HAP-1 (cell line): ENCODE measurements at regions not wholly inside any gene's neighbourhood (a gene's known extent, or its start where the extent isn't known, plus 50 kb on each side); places are given as distances from the start of the nearest gene placed in this dataset.
"Not testable (repeated sequence)": the region's sequence is repeated elsewhere in the genome, so short reads cannot be mapped to it uniquely, and the experiment has no call there.

Experiments
- DNase-seq, 2 experiments: peaks; one replicate each; pipeline ENCODE4 v3.0.0-alpha.2; 2016 to 2020; ENCODE audit warnings: low spot score in 2 of 2
- H3K27me3 ChIP-seq: fragments of 250-450 bp; sonication (Bioruptor Pico); 2 replicates; pipeline ENCODE4 v1.5.1; 2020; ENCODE audit warnings: low read depth, mild to moderate bottlenecking, moderate library complexity
- H3K36me3 ChIP-seq: fragments of 250-450 bp; sonication (Bioruptor Pico); replicated peaks from 2 replicates; pipeline ENCODE4 v1.5.1; 2020; ENCODE audit warnings: mild to moderate bottlenecking
- H3K4me1 ChIP-seq: fragments of 250-450 bp; sonication (Bioruptor Pico); 2 replicates; pipeline ENCODE4 v1.5.1; 2020; ENCODE audit warnings: mild to moderate bottlenecking
- H3K4me3 ChIP-seq: fragments of 250-450 bp; sonication (Bioruptor Pico); 2 replicates; pipeline ENCODE4 v1.5.1; 2020; ENCODE audit warnings: mild to moderate bottlenecking, moderate library complexity
- H3K9me3 ChIP-seq: fragments of 250-450 bp; sonication (Bioruptor Pico); 2 replicates; pipeline ENCODE4 v1.5.1; 2020; ENCODE audit warnings: mild to moderate bottlenecking, moderate library complexity
- in situ Hi-C: fragments of 300-500 bp; cut with MboI; formaldehyde crosslinking; loops from 3 replicates; pipeline ENCODE4 v1.14.3; 2020; ENCODE audit warnings: low sequenced_read_pairs, inconsistent platforms, mixed read lengths

GRCh38 chr15:62420371-62420770 is 255.3 kb upstream of the C2CD4B start:
- H3K27me3 ChIP-seq, H3K9me3 ChIP-seq, DNase-seq, H3K4me1 ChIP-seq, in situ Hi-C loops, H3K4me3 ChIP-seq, H3K36me3 ChIP-seq: not testable (repeated sequence)

DNA sequence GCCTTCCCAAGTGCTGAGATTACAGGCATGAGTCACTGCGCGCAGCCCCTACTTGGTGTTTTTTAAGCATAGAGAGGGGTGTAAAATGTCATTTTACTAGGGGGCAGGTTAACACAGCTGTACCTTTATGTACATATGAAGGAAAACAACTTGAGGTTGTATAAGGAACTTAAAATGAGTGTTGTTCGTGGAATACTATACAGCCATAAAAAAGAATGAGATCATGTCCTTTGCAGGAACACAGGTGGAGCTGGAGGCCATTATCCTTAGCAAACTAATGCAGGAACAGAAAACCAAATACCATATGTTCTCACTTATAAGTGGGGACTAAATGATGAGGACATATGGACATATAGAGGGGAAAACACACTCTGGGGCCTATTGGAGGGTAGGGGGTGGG is 256.2 kb upstream of the C2CD4B start:
- in situ Hi-C loops, result no loop called here
- H3K4me1 ChIP-seq, result no peaks in the 10 kb centered on the region
- no peaks in the 10 kb centered on the region for H3K36me3 ChIP-seq
- DNase-seq, result no peak
- H3K9me3 ChIP-seq, result peaks cover 4% of the 10 kb centered on the region; the same call in 1 of the 2 replicates
- H3K4me3 ChIP-seq, result no peak overlapping the region
- no peaks in the 10 kb centered on the region for H3K27me3 ChIP-seq

DNA sequence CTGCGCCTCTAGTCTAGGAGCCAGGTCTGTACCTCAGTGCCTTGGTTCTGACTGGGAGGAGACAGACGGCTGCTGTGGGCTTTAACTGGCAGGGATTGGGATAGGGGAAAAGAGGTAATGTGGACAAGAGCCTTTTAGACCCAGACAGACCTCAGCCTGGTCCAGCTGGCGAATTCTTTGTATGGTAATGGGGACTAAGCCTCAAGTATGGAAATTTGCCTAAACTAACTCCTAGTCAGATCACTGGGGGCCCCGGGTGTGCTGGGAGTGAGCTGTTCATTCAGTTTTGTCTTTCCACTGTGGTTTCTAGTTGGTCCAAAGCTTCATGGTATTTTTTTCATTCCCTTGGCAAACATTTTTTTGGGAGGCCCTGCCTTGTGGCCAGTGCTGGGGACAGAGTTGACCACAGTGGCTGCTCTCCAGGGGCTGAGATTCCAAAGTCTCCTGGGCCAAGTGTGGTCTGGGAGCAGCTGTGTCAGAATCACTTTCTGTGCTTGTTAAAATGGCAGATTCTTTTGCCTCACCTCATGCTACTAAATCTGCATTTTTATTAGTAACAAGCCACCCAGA is 261.4 kb upstream of the C2CD4B start:
- no peak for DNase-seq
- no peaks in the 10 kb centered on the region; the same call in none of the 2 replicates for H3K4me1 ChIP-seq
- H3K4me3 ChIP-seq, result no peak overlapping the region
- in situ Hi-C loops, result no loop called here
- no peaks in the 10 kb centered on the region for H3K36me3 ChIP-seq
- peaks cover 1% of the 10 kb centered on the region; the same call in 1 of the 2 replicates for H3K9me3 ChIP-seq
- H3K27me3 ChIP-seq, result no peaks in the 10 kb centered on the region

DNA sequence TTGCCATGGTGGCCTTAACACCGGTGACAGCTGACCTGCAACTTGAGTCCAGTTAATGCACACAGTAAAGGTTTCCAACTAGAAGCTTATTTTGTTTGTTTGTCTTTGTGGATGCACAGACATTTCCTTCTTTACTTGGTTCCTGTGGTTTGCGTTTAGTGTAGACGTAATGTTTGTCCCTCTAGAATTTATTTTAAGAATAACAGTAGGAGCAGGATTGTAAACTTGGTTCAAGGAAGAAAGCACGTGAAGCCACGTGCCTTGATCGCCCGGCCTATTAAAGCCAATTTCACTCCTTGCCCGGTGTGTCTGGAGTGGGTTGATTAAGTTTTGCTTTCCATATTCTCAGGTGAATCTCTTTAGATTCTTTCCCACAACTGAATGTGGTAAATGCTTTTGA is 263.2 kb upstream of the C2CD4B start:
- no peak for DNase-seq
- Histone ChIP-seq H3K36me3 (no peaks in the 10 kb centered on the region), H3K4me1 (no peaks in the 10 kb centered on the region; the same call in none of the 2 replicates), H3K27me3 (no peaks in the 10 kb centered on the region), H3K9me3 (no peaks in the 10 kb centered on the region), H3K4me3 (no peak overlapping the region)
- in situ Hi-C loops, result no loop called here

DNA sequence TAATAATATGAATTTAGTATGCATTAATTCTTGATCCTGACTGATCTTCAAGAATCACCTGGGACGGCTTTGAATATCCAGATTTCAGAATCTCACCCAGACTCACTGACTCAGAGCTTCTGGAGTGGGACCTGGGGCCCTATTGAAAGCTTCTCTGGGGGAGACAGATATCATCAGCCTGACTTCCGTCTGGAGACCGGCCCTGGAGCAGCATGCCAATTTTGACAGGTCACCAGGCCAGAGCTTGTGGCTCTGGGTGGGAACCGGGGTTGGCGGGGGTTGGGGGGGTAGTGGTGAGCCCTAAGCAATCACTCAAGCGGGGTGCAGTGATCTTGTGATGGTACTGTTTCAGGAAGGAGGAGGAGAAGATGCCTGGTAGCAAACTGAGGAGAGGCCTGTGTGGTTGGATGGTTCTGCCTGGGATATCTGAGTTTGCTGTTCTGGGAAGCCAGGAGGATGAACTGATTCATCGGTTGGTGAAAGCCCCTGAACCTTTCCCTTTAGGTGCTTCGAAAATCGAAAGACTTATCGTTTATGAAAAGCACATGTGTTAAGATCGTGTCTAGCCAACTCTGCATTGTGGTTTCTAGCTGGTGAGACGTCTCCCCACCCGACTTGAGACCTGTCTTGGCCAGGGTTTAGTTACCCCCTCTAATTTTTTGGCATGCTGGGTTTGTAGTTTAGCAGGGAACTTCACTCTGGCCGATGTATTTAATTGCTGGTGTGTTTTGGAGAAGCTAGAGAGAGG is 263.9 kb upstream of the C2CD4B start:
- H3K4me1 ChIP-seq, result no peaks in the 10 kb centered on the region; the same call in none of the 2 replicates
- H3K27me3 ChIP-seq, result no peaks in the 10 kb centered on the region
- H3K36me3 ChIP-seq, result no peaks in the 10 kb centered on the region
- H3K9me3 ChIP-seq, result no peaks in the 10 kb centered on the region
- DNase-seq, result no peak
- no peak overlapping the region for H3K4me3 ChIP-seq
- in situ Hi-C loops, result no loop called here

GRCh38 chr15:62430056-62430455 is 265.0 kb upstream of the C2CD4B start:
- Histone ChIP-seq H3K36me3 (no peaks in the 10 kb centered on the region), H3K4me3 (no peak overlapping the region), H3K4me1 (no peaks in the 10 kb centered on the region; the same call in none of the 2 replicates), H3K27me3 (no peaks in the 10 kb centered on the region), H3K9me3 (no peaks in the 10 kb centered on the region)
- DNase-seq, result no peak
- in situ Hi-C loops, result no loop called here

DNA sequence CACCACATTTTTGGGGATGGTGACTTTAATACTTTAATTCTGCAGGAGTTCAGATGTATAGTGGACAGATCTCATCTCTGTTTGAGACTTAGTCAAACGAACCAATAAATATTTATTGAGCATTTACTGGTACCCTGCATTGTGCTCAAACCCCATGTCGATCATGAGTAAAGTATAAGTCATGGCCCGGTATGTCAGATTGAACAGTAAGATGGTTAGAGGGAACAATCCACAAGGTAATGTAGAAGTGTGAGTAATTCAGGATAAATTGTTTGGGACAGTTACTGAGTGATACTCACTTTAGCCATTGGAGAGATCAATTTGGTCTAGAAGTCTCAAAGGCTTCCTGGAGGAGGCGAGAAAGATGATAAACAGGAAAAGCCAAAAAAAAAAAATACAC is 265.5 kb upstream of the C2CD4B start:
- no peak for DNase-seq
- Histone ChIP-seq H3K36me3 (no peaks in the 10 kb centered on the region), H3K4me3 (no peak overlapping the region), H3K27me3 (no peaks in the 10 kb centered on the region), H3K4me1 (no peaks in the 10 kb centered on the region; the same call in none of the 2 replicates), H3K9me3 (no peaks in the 10 kb centered on the region)
- in situ Hi-C loops, result no loop called here

DNA sequence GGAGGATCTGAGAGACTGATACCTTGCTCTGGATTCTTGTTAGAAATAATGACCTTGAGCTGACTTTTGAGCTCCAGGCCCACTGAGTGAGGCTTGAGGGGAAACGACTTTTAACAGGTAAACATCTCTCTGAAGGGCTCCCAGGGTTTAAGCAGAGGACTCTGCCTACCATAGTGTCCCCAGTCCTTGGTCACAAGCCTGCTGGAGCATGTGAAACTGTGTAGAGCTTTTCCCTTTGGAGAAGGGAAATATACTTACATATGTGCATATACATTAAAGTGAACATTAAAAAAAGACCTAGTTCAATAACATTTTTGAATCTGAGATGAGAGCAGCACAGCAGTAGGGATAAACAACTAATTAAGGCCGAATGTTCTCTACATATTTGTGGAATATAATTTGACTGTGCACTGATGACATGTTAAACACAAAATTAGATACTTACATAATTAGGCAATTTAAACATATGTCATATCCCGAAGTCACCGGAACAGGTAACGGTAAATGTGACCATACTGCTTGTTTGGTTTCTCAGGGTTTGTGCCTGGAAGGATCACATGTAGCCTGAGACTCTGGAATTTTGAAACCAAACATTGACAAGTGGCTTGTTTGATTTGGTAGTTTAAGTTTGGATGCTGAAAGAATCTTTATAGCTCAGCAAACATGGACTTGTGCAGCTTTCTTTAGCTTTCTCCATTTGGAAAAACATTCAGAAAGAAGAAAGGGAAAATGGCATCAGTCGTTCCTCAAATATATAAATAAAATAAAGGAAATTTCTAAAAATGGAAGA is 266.1 kb upstream of the C2CD4B start:
- H3K4me1 ChIP-seq, result no peaks in the 10 kb centered on the region; the same call in none of the 2 replicates
- DNase-seq, result no peak
- H3K27me3 ChIP-seq, result no peaks in the 10 kb centered on the region
- no peaks in the 10 kb centered on the region for H3K36me3 ChIP-seq
- H3K4me3 ChIP-seq, result no peak overlapping the region
- in situ Hi-C loops, result no loop called here
- H3K9me3 ChIP-seq, result no peaks in the 10 kb centered on the region

DNA sequence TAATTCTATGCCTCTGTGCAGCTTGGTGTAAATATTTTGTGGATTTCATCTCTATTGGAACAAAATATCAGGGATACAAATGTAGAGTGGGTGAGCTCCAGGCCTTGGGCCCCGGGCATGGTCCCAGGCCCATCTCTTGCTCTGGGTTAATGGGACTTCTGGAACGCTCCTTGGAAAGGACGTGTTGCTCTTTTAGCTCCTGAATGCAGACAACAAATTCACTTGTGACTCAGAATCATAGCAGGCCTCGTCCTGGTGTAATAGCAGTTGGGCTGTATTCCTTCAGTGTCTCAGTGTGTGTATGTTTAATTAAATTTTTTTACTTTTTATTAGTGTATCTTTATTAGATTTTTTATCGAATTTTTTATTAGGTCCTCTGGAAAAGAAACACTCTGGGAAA is 266.7 kb upstream of the C2CD4B start:
- Histone ChIP-seq H3K4me1 (no peaks in the 10 kb centered on the region; the same call in none of the 2 replicates), H3K4me3 (no peak overlapping the region), H3K36me3 (no peaks in the 10 kb centered on the region), H3K9me3 (no peaks in the 10 kb centered on the region), H3K27me3 (no peaks in the 10 kb centered on the region)
- in situ Hi-C loops, result no loop called here
- DNase-seq, result no peak

DNA sequence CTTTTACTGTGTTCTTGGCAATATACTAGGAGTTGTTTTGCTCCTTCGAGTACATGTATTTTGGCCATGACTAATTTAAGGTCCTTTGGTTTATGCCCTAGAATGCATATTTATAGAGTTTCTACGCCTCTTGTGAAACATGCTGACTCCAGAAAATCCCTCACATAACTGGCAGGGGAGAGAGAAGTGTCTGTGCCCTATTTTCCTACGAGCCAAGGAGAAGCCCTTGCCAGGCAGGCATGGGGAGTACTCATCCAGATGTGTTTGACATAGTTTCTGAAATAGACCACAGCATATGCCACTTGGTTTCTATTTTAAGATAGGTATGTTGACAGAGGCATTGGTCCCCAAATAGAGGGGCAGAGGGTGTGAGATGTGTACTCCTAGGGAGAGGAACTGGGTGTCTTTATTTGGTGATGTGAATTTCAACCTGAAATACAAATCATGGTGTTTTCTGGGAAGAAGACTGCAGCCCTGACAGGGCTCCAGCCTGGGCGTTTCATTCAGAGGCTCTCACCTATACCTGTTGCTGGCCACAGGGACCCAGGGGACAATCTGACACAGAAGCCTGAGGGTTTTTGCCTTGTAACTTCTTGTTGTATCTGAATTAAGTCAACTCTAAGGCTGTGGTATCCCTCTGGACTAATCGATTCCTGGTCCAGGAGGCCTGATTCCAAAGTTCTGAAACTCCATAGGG is 267.8 kb upstream of the C2CD4B start:
- Histone ChIP-seq H3K9me3 (no peaks in the 10 kb centered on the region), H3K27me3 (no peaks in the 10 kb centered on the region), H3K4me1 (no peaks in the 10 kb centered on the region; the same call in 1 of the 2 replicates), H3K4me3 (no peak overlapping the region), H3K36me3 (no peaks in the 10 kb centered on the region)
- no peak for DNase-seq
- in situ Hi-C loops, result no loop called here

DNA sequence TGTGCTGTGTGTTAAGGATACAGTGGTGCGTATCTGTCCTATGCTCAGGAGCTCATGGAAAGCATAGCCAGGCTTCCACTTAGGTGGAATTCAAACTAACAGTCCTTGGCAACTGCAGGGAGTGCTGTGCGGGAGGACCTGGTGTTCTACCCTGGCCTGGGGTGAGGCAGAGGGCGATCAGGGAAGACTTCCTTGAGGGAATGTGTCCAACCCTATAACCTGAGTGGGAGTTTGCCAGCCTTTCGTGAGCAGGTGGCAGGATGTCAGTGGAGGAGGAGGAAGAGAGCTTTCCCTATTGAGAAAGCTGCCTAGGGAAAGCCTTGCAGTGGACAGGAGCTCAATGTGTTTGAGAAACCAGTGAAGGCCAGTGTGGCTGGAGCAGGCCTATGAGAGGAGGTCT is 271.1 kb upstream of the C2CD4B start:
- H3K9me3 ChIP-seq, result no peaks in the 10 kb centered on the region
- no peaks in the 10 kb centered on the region for H3K36me3 ChIP-seq
- no peak for DNase-seq
- in situ Hi-C loops, result no loop called here
- no peaks in the 10 kb centered on the region for H3K27me3 ChIP-seq
- no peaks in the 10 kb centered on the region for H3K4me1 ChIP-seq
- no peak overlapping the region for H3K4me3 ChIP-seq

DNA sequence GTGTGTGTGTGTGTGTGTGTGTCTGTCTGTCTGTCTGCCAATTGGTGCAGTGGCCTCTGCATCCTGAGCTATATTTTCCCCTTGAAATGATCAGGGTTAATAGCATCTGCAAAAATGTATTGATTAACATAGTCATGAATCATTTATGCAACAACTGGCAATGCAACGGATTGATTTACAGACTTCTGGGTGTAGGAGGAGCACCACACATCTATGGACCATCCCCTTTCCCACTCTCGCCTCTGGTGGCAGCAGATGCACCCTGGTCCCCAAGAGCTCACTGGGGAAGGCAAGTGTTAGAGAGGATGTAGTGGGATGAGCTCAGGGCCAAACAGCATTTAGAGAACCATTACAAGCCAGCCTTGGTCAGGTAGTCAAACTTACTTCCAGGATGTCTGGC is 272.7 kb upstream of the C2CD4B start:
- Histone ChIP-seq H3K9me3 (no peaks in the 10 kb centered on the region), H3K4me1 (no peaks in the 10 kb centered on the region), H3K27me3 (no peaks in the 10 kb centered on the region), H3K36me3 (no peaks in the 10 kb centered on the region), H3K4me3 (no peak overlapping the region)
- DNase-seq, result no peak
- in situ Hi-C loops, result no loop called here

GRCh38 chr15:62439543-62440016 is 274.5 kb upstream of the C2CD4B start:
- no peak for DNase-seq
- in situ Hi-C loops, result no loop called here
- no peaks in the 10 kb centered on the region for H3K27me3 ChIP-seq

More at GRCh38 chr15:62439543-62440016, 274.5 kb upstream of the C2CD4B start:
- Histone ChIP-seq H3K4me1 (no peaks in the 10 kb centered on the region), H3K4me3 (no peak overlapping the region), H3K36me3 (no peaks in the 10 kb centered on the region), H3K9me3 (no peaks in the 10 kb centered on the region)
